Tibial artery (tissue), 4 donors: ENCODE measurements at regions not wholly inside any gene's neighbourhood (a gene's known extent, or its start where the extent isn't known, plus 50 kb on each side); places are given as distances from the start of the nearest gene placed in this dataset.
"Not testable (repeated sequence)": the region's sequence is repeated elsewhere in the genome, so short reads cannot be mapped to it uniquely, and the experiment has no call there.

Experiments
- DNase-seq, 2 donors: peaks; one replicate each; pipeline ENCODE4 v3.0.0-alpha.2; 2019
- H3K27ac ChIP-seq, 2 donors: fragments of 200-600 bp; sonication (generic) in 1 of 2; 1 replicate in 1 of 2; 2 replicates in 1 of 2; pipeline ENCODE4 v1.5.1; 2018 to 2019; ENCODE audit warnings: mild to moderate bottlenecking in 1 of 2
- H3K27me3 ChIP-seq, 2 donors: fragments of 200-600 bp; sonication (generic) in 1 of 2; one replicate each; pipeline versions ENCODE4 v1.5.1 to v1.6.0; 2016 to 2019
- H3K36me3 ChIP-seq, 3 donors: fragments of 200-600 bp; sonication (generic) in 2 of 3; one replicate each; pipeline ENCODE4 v1.5.1; 2016 to 2019; ENCODE audit warnings: mild to moderate bottlenecking in 2 of 3
- H3K4me1 ChIP-seq, 4 donors: fragments of 200-600 bp; sonication (generic) in 2 of 4; 1 replicate in 3 of 4; 2 replicates in 1 of 4; pipeline ENCODE4 v1.5.1; 2016 to 2019
- H3K4me3 ChIP-seq, 2 donors: fragments of 200-600 bp; sonication (generic) in 1 of 2; 1 replicate in 1 of 2; 2 replicates in 1 of 2; pipeline ENCODE4 v1.5.1; 2018 to 2019; ENCODE audit warnings: mild to moderate bottlenecking in 2 of 2
- H3K9me3 ChIP-seq, 3 donors: fragments of 200-600 bp; sonication (generic) in 1 of 3; one replicate each; pipeline ENCODE4 v1.5.1; 2016 to 2019
- intact Hi-C: fragments of 100-400 bp; cut with DNase I; formaldehyde crosslinking; loops from one replicate; pipeline ENCODE4 v1.15.0; 2023; ENCODE audit warnings: low total_unique reads
- TF ChIP-seq, protein P1 (sequence below), 2 experiments: fragments of 200-600 bp in 1 of 2; fragments of 450-650 bp in 1 of 2; IDR thresholded peaks; one replicate each; pipeline ENCODE4 v1.5.1; 2017 to 2019; ENCODE audit warnings: antibody characterized with exemption in 2 of 2, mild to moderate bottlenecking in 1 of 2, moderate library complexity in 1 of 2

- Histone ChIP-seq H3K9me3 (no peaks in the 10 kb centered on the region), H3K36me3 (no peaks in the 10 kb centered on the region), H3K4me3 (no peak overlapping the region), H3K27me3 (no peaks in the 10 kb centered on the region), H3K27ac (no peak overlapping the region), H3K4me1 (no peaks in the 10 kb centered on the region)
- DNase-seq = no peak
- TF ChIP-seq, protein P1, sequence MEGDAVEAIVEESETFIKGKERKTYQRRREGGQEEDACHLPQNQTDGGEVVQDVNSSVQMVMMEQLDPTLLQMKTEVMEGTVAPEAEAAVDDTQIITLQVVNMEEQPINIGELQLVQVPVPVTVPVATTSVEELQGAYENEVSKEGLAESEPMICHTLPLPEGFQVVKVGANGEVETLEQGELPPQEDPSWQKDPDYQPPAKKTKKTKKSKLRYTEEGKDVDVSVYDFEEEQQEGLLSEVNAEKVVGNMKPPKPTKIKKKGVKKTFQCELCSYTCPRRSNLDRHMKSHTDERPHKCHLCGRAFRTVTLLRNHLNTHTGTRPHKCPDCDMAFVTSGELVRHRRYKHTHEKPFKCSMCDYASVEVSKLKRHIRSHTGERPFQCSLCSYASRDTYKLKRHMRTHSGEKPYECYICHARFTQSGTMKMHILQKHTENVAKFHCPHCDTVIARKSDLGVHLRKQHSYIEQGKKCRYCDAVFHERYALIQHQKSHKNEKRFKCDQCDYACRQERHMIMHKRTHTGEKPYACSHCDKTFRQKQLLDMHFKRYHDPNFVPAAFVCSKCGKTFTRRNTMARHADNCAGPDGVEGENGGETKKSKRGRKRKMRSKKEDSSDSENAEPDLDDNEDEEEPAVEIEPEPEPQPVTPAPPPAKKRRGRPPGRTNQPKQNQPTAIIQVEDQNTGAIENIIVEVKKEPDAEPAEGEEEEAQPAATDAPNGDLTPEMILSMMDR (IDR thresholded peaks at IDR 0.05) = no peak
- intact Hi-C loops = no loop called here
Measured at GRCh38 chr3:154850921-154851320, 229.2 kb upstream of the MME start.

- no peaks in the 10 kb centered on the region for H3K27me3 ChIP-seq
- TF ChIP-seq, protein P1 (IDR thresholded peaks at IDR 0.05) = no peak
- no peak overlapping the region for H3K4me3 ChIP-seq
- H3K36me3 ChIP-seq = no peaks in the 10 kb centered on the region
- H3K27ac ChIP-seq = no peak overlapping the region
- no peak for DNase-seq
- intact Hi-C loops = no loop called here
- no peaks in the 10 kb centered on the region for H3K4me1 ChIP-seq
- no peaks in the 10 kb centered on the region for H3K9me3 ChIP-seq
Measured at GRCh38 chr3:154849408-154849807, 230.7 kb upstream of the MME start.

DNA sequence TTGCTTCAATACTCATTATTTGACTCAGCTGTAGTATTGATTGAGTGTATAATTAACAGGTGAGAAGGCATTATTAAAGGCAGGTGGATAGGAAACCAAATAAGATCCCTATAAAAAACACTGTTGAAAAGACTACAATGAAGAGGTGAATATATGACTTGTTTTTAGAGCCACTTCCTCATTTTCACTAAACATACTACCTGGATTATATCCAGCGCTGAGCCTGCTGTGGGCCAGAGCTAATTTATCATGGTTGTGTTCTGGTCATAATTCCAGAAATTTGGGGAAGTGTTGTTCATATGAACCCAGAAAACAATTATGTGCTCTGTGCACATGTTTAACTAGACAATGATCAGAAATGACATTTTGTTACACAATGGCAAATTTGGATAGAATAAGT is 235.3 kb upstream of the MME start:
- intact Hi-C loops = no loop called here
- DNase-seq = no peak

DNA sequence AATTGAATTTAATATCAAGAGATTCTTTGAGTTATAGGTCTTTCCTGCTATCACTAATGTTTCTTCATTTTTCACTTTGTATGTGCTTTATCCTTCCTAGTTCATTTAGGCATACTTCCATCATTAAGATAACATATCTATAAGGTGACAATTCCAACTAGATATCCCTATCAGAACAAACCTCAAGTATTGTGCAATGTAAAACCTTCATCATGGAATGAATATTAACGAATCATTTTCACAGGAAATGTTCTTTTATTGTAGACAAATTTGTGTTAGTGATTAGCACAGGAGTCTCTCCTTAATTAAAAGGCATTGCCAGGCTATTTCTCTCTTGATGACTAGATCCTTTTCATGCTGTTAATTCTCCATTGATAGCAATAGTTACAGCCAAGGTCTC is 236.5 kb upstream of the MME start:
- Histone ChIP-seq H3K4me1 (no peaks in the 10 kb centered on the region), H3K9me3 (no peaks in the 10 kb centered on the region), H3K36me3 (no peaks in the 10 kb centered on the region), H3K27me3 (no peaks in the 10 kb centered on the region), H3K27ac (no peak overlapping the region), H3K4me3 (no peak overlapping the region)
- no peak for DNase-seq
- intact Hi-C loops = no loop called here
- TF ChIP-seq, protein P1 (IDR thresholded peaks at IDR 0.05) = no peak

More for the DNA sequence above, 235.3 kb upstream of the MME start:
- H3K4me3 ChIP-seq = no peak overlapping the region
- no peaks in the 10 kb centered on the region for H3K9me3 ChIP-seq
- no peaks in the 10 kb centered on the region for H3K36me3 ChIP-seq
- no peaks in the 10 kb centered on the region for H3K27me3 ChIP-seq
- no peak overlapping the region for H3K27ac ChIP-seq
- TF ChIP-seq, protein P1 (IDR thresholded peaks at IDR 0.05) = no peak
- H3K4me1 ChIP-seq = no peaks in the 10 kb centered on the region

- Histone ChIP-seq H3K9me3 (no peaks in the 10 kb centered on the region), H3K27ac (no peak overlapping the region), H3K27me3 (no peaks in the 10 kb centered on the region), H3K36me3 (no peaks in the 10 kb centered on the region), H3K4me1 (no peaks in the 10 kb centered on the region), H3K4me3 (no peak overlapping the region)
- no peak for DNase-seq
- intact Hi-C loops = no loop called here
- TF ChIP-seq, protein P1 (IDR thresholded peaks at IDR 0.05) = no peak
Measured at GRCh38 chr3:154842536-154842935, 237.6 kb upstream of the MME start.

DNA sequence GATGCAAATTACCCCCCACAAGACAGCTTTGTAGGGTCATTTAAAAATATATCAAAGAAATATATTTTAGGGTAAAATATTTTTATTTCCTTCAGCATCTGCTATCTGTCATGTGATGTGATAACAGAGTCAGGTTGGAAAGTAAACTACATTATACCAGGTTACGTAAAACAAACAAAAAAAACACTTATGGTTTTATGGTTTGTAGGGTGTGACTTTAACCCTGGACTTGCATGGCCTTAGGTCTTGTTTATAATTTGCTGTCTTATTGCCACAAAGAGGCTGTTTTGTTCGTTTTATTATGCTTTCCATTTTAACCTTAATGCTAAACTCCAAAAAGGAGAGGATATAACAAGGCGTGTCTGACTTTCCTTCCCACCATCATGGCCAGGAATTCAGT is 244.5 kb upstream of the MME start:
- Histone ChIP-seq H3K4me1 (no peaks in the 10 kb centered on the region), H3K36me3 (no peaks in the 10 kb centered on the region), H3K4me3 (no peak overlapping the region), H3K9me3 (no peaks in the 10 kb centered on the region), H3K27me3 (no peaks in the 10 kb centered on the region), H3K27ac (no peak overlapping the region)
- TF ChIP-seq, protein P1 (IDR thresholded peaks at IDR 0.05) = no peak
- intact Hi-C loops = no loop called here
- no peak for DNase-seq

DNA sequence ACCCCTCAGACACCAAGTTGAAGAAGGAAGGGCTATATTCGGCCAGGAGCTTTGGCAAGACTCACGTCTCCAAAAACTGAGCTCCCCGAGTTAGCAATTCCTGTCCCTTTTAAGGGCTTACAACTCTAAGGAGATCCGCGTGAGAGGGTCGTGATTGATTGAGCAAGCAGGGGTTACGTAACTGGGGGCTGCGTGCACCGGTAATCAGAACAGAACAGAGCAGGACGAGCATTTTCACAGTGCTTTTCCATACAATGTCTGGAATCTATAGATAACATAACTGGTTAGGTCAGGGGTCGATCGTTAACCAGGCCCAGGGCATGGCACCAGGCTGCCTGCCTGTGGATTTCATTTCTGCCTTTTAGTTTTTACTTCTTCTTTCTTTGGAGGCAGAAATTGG is 245.3 kb upstream of the MME start:
- intact Hi-C loops, H3K36me3 ChIP-seq, H3K9me3 ChIP-seq, H3K27me3 ChIP-seq, H3K4me3 ChIP-seq, H3K27ac ChIP-seq, H3K4me1 ChIP-seq, DNase-seq: not testable (repeated sequence)
